Activated T-cell treated with anti-CD3 and anti-CD28 coated beads, Interleukin-2, amount 50 U/mL, for 72 hours (primary cell): ENCODE measurements at regions not wholly inside any gene's neighbourhood (a gene's known extent, or its start where the extent isn't known, plus 50 kb on each side); places are given as distances from the start of the nearest gene placed in this dataset.
"Not testable (repeated sequence)": the region's sequence is repeated elsewhere in the genome, so short reads cannot be mapped to it uniquely, and the experiment has no call there.

Experiments used
- ATAC-seq, 2 donors: fragments of 150-1000 bp; cut with Tn5 transposase; replicated peaks in 1 of 2; 2 replicates each; pipeline ENCODE4 v1.10.0; 2021; ENCODE audit warnings: moderate library complexity in 2 of 2, mild to moderate bottlenecking in 1 of 2
- DNase-seq, 2 donors: peaks; one replicate each; pipeline ENCODE4 v3.0.0; 2021 to 2022; ENCODE audit warnings: mixed read lengths in 1 of 2
- H3K27ac Mint-ChIP-seq: one replicate; pipeline ENCODE4 v1.8.0; 2022; ENCODE audit warnings: mild to moderate bottlenecking, moderate library complexity, mixed read lengths
- H3K27me3 Mint-ChIP-seq: one replicate; pipeline ENCODE4 v1.8.0; 2022; ENCODE audit warnings: low read depth, mixed read lengths
- H3K36me3 Mint-ChIP-seq, 2 donors: one replicate each; pipeline ENCODE4 v1.8.0; 2022; ENCODE audit warnings: mixed read lengths in 2 of 2, mild to moderate bottlenecking in 1 of 2; ENCODE audit not compliant: insufficient read depth in 2 of 2
- H3K4me1 Mint-ChIP-seq: one replicate; pipeline ENCODE4 v1.8.0; 2022; ENCODE audit warnings: low read depth, mixed read lengths
- H3K4me3 Mint-ChIP-seq, 2 donors: one replicate each; pipeline ENCODE4 v1.8.0; 2022; ENCODE audit warnings: mild to moderate bottlenecking in 2 of 2, mixed read lengths in 2 of 2, moderate library complexity in 2 of 2
- H3K9me3 Mint-ChIP-seq, 2 donors: one replicate each; pipeline ENCODE4 v1.8.0; 2022; ENCODE audit warnings: mixed read lengths in 2 of 2

DNA sequence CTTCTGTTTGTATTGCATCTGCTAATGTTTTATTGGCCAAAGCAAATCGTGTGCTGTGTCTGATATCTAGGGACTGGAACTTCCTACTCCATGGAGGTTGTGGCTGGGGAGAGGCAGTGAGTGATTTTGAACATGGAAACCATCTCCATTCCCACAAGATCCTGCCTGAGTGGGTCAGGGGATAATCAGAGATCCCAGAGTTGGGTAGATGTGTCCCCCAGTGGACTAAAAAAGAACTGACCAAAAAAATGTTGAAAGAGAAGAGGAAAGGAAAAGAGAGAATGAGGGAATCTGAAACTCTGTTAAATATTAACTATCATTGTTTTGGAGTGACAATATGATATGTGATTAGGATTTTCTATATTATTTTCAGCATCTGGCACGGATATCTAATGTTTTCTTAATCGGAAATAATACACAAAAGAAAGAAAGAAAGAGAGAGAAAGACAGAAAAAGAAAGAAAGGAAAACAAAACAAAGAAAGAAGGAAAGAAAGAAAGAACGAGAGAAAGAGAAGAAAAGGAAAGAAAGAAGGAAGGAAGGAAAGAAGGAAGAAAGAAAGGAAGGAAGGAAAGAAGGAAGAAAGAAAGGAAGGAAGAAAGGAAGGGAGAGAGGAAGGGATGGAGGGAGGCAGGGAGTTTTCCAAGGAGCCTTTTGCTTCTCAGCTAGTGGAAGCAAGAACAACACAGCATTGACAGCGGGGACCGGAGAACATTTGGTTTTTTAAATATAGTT, 638.5 kb downstream of the CCSER2 start:
- H3K4me1 Mint-ChIP-seq, result no peaks in the 10 kb centered on the region
- H3K27me3 Mint-ChIP-seq, result no peaks in the 10 kb centered on the region
- no peak overlapping the region for H3K4me3 Mint-ChIP-seq
- DNase-seq (no peak), ATAC-seq (no peak)
- no peaks in the 10 kb centered on the region for H3K36me3 Mint-ChIP-seq
- H3K27ac Mint-ChIP-seq, result no peak overlapping the region
- no peaks in the 10 kb centered on the region for H3K9me3 Mint-ChIP-seq

DNA sequence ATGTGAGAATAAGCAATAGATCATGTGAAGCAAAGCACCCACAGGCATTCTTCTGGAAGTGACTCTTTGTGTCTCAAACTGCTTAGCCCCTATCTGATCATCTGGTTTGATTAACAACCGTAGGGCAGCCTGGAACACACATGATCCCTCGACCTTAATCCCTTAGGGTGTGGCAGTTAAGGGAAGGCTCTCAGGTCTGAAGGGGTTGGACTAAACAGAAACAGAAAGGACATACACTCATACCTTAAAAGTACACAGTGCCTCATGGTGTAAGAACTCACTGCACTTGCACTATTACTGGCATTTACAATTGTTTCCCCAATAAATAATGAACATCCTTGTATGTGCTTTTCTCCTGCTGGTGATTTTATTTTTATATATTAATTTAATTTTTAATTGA, 640.9 kb downstream of the CCSER2 start:
- H3K27ac Mint-ChIP-seq, H3K4me1 Mint-ChIP-seq, H3K27me3 Mint-ChIP-seq, ATAC-seq, H3K36me3 Mint-ChIP-seq, DNase-seq, H3K4me3 Mint-ChIP-seq, H3K9me3 Mint-ChIP-seq: not testable (repeated sequence)

DNA sequence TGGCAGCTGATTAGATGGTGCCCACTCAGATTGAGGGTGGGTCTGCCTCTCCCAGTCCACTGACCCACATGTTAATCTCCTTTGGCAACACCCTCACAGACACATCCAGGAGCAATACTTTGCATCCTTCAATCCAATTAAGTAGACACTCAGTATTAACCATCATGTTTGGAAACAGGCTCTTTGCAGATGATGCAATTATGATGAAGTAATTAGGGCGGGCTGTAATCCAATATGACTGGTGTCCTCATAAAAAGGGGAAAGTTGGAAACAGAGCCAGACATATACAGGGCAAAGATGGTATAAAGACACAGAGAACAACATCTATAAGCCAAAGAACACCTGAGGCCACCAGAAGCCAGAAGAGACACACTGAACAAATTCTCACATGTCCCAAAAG, 658.6 kb downstream of the CCSER2 start:
- Mint-ChIP-seq H3K9me3 (no peaks in the 10 kb centered on the region), H3K4me3 (no peak overlapping the region), H3K27ac (no peak overlapping the region), H3K4me1 (no peaks in the 10 kb centered on the region), H3K36me3 (no peaks in the 10 kb centered on the region), H3K27me3 (no peaks in the 10 kb centered on the region)
- DNase-seq, result no peak
- ATAC-seq, result no peak

- Mint-ChIP-seq H3K4me3 (no peak overlapping the region), H3K4me1 (no peaks in the 10 kb centered on the region), H3K9me3 (no peaks in the 10 kb centered on the region), H3K27ac (no peak overlapping the region), H3K27me3 (no peaks in the 10 kb centered on the region), H3K36me3 (no peaks in the 10 kb centered on the region)
- no peak for ATAC-seq
- DNase-seq, result no peak
These were observed 659.6 kb downstream of the CCSER2 start for GRCh38 chr10:84988011-84988410.

GRCh38 chr10:84990713-84991112, 662.3 kb downstream of the CCSER2 start:
- Mint-ChIP-seq H3K27ac (no peak overlapping the region), H3K4me3 (no peak overlapping the region), H3K36me3 (no peaks in the 10 kb centered on the region), H3K27me3 (no peaks in the 10 kb centered on the region), H3K9me3 (peaks cover 0 to 3% of the 10 kb centered on the region in 2 donors), H3K4me1 (no peaks in the 10 kb centered on the region)
- no peak for DNase-seq
- no peak for ATAC-seq

DNA sequence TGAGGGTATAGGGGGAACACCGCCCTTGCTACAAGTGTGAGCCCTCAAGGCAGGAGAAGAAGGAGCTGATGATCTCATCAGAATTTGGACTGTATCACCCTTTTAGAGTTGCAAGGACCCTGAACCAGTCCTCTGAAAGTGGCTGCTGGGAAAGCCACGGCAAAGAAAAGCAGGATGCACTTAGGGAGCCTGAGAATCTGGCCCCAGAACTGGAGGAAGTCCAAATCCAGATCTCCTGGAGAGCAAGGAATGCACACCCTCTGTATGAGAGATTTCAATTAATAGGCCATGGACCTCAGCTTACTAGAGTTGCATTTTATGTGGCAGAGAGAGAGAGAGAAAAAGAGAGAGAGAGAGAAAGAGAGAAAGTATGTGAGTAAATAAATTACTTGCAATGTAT, 662.9 kb downstream of the CCSER2 start:
- Mint-ChIP-seq H3K27me3 (no peaks in the 10 kb centered on the region), H3K27ac (no peak overlapping the region), H3K36me3 (no peaks in the 10 kb centered on the region), H3K4me3 (no peak overlapping the region), H3K9me3 (peaks cover 0 to 3% of the 10 kb centered on the region in 2 donors), H3K4me1 (no peaks in the 10 kb centered on the region)
- no peak for ATAC-seq
- no peak for DNase-seq

- ATAC-seq (no peak), DNase-seq (no peak)
- Mint-ChIP-seq H3K27me3 (no peaks in the 10 kb centered on the region), H3K4me1 (no peaks in the 10 kb centered on the region), H3K4me3 (no peak overlapping the region), H3K27ac (no peak overlapping the region), H3K9me3 (peaks cover 0 to 3% of the 10 kb centered on the region in 2 donors), H3K36me3 (no peaks in the 10 kb centered on the region)
These were observed 665.1 kb downstream of the CCSER2 start for GRCh38 chr10:84993251-84994035.

DNA sequence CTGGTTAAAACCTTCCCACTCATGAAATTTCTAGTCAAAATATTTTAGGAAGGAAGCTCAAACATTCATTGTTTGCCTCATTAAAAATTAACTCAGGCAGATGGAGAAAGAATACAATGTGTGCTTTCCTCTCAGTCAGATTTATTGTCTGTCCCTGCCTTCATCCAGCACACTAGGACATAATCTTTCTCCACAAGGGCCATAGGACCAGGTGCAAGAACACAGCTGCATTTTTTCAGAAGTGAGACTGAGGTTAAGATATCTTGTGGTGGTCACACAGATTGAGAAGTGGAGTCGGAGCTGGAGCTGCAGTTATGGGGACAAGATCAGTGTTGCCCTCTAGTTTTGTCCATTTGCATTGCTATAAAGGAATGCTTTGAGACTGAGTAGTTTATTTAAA, 666.3 kb downstream of the CCSER2 start:
- ATAC-seq (no peak), DNase-seq (no peak)
- H3K27me3 Mint-ChIP-seq, result no peaks in the 10 kb centered on the region
- no peak overlapping the region for H3K27ac Mint-ChIP-seq
- no peaks in the 10 kb centered on the region for H3K36me3 Mint-ChIP-seq
- H3K4me1 Mint-ChIP-seq, result no peaks in the 10 kb centered on the region
- H3K9me3 Mint-ChIP-seq, result peaks cover 0 to 3% of the 10 kb centered on the region in 2 donors
- no peak overlapping the region for H3K4me3 Mint-ChIP-seq

- Mint-ChIP-seq H3K9me3 (peaks cover 0 to 3% of the 10 kb centered on the region in 2 donors), H3K27me3 (no peaks in the 10 kb centered on the region), H3K4me3 (no peak overlapping the region), H3K36me3 (no peaks in the 10 kb centered on the region), H3K27ac (no peak overlapping the region), H3K4me1 (no peaks in the 10 kb centered on the region)
- DNase-seq, result no peak
- no peak for ATAC-seq
These were observed 668.2 kb downstream of the CCSER2 start for GRCh38 chr10:84996580-84996979.

- Mint-ChIP-seq H3K36me3 (no peaks in the 10 kb centered on the region), H3K9me3 (peaks cover 0 to 3% of the 10 kb centered on the region in 2 donors), H3K27me3 (no peaks in the 10 kb centered on the region), H3K4me3 (no peak overlapping the region), H3K27ac (no peak overlapping the region), H3K4me1 (no peaks in the 10 kb centered on the region)
- ATAC-seq (no peak), DNase-seq (no peak)
These were observed 669.5 kb downstream of the CCSER2 start for GRCh38 chr10:84997870-84998269.

DNA sequence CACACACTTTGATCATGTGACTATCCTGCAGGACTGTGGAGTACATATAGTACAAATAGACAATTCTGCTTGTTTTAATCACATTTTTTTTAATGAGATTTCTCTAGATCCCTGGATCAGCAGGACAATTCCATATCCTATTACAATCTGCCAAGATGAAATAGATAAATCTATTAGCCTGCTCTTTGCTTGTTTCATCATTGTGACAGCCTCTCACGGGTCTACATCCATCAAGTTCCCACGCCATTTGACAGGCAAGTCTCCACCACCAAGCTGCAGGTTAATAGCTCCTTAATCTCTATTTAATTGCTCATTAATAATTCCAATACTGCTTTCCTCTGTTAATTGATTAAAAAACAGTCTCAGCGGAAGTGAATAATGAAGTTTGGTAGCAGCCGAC, 671.5 kb downstream of the CCSER2 start:
- H3K27ac Mint-ChIP-seq, result no peak overlapping the region
- no peaks in the 10 kb centered on the region for H3K27me3 Mint-ChIP-seq
- no peaks in the 10 kb centered on the region for H3K36me3 Mint-ChIP-seq
- no peak overlapping the region for H3K4me3 Mint-ChIP-seq
- ATAC-seq (no peak), DNase-seq (no peak)
- H3K9me3 Mint-ChIP-seq, result peaks cover 0 to 4% of the 10 kb centered on the region in 2 donors
- H3K4me1 Mint-ChIP-seq, result no peaks in the 10 kb centered on the region

- ATAC-seq (no peak), DNase-seq (no peak)
- H3K27me3 Mint-ChIP-seq, result no peaks in the 10 kb centered on the region
- no peaks in the 10 kb centered on the region for H3K4me1 Mint-ChIP-seq
- peaks cover 0 to 6% of the 10 kb centered on the region in 2 donors for H3K9me3 Mint-ChIP-seq
- H3K27ac Mint-ChIP-seq, result no peak overlapping the region
- no peak overlapping the region for H3K4me3 Mint-ChIP-seq
- no peaks in the 10 kb centered on the region for H3K36me3 Mint-ChIP-seq
These were observed 674.7 kb downstream of the CCSER2 start for GRCh38 chr10:85003083-85003482.

DNA sequence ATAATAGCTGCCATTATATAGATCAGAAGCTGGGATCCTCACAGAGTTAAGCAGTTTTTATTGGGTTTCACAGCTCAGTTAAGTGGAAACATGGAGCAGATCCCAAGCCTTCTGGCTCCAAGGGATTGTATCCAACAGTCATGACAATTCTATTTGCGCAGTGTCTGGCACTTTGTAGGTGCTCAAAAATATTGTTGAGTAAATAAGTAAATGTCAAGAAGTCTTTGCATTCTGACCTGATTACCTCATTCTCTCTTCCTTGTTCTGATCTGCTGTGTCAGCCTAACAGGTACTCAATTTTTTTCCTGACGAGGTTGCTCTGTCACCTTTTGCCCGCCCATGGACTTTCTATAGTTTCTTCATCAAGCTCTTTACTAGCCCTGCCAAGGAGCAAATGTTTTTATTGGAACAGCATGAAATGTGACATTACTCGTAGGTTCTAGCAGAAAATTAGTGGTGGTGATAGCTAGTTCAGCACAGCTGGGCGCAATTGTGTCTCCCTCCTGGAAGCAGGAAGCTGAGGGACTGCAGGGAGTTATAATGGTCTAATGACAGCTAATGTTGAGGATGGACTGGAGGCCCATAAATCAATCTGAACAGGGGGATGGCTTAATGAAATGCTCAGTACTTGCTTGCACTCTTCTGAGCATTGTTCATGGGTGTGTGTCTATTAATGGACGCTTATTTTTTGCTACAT, 680.2 kb downstream of the CCSER2 start:
- Mint-ChIP-seq H3K4me1 (no peaks in the 10 kb centered on the region), H3K27ac (no peak overlapping the region), H3K9me3 (peaks cover 0 to 4% of the 10 kb centered on the region in 2 donors), H3K4me3 (no peak overlapping the region), H3K36me3 (no peaks in the 10 kb centered on the region), H3K27me3 (no peaks in the 10 kb centered on the region)
- ATAC-seq (no peak), DNase-seq (no peak)
